ENCODE measurements at regions not wholly inside any gene's neighbourhood (a gene's known extent, or its start where the extent isn't known, plus 50 kb on each side); places are given as distances from the start of the nearest gene placed in this dataset.

DNA sequence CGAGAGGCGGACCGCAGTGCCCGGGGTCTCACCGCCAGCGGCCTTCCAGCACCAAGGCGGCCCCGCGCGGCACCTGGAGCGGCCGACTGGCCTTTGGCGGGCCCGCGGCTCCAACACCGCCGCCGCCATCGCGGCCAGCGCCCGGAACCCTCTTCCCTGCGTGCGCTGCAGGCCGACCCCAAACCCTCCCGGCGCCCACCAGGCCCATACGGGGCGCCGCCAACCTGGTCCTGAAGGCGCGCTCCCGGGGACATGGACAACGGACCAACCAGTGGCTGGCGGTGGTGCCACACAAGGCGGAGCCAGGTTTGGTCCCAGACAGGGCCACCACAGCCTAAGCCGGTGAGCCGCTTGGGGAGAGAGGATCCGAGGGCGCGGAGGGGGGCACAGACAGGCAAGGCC lies 1514.8 kb upstream of the DEFB115 start:
- Histone ChIP-seq H4K91ac (ENCODE audit: insufficient read length, low read depth, low read length) (no peak overlapping the region), H2BK120ac (ENCODE audit: low read depth, low read length, poor library complexity, severe bottlenecking) (no peak overlapping the region), H3K27me3 (ENCODE audit: insufficient read depth, low read length) (no peaks in the 10 kb centered on the region), H3K56ac (ENCODE audit: insufficient read length, low read depth, low read length) (no peak overlapping the region), H2BK5ac (ENCODE audit: insufficient read length, low read length) (no peak overlapping the region), H2AK5ac (ENCODE audit: insufficient read length, low read length) (no peak overlapping the region), H4K5ac (ENCODE audit: insufficient read length, low read depth, low read length) (no peak overlapping the region), H3K4me1 (ENCODE audit: insufficient read depth, low read length) (no peaks in the 10 kb centered on the region), H2BK12ac (ENCODE audit: insufficient read length, low read depth, low read length) (no peak overlapping the region), H3T11ph (ENCODE audit: low read length) (no peak overlapping the region), H3K23me2 (ENCODE audit: insufficient read length, low read depth, low read length, poor library complexity, severe bottlenecking) (no peaks in the 10 kb centered on the region), H2BK15ac (ENCODE audit: low read depth, low read length) (no peak overlapping the region), H3K27ac (ENCODE audit: insufficient read length, low read depth, low read length) (no peak overlapping the region), H2BK20ac (ENCODE audit: low read depth, low read length, poor library complexity, severe bottlenecking) (no peak overlapping the region), H4K20me1 (ENCODE audit: control insufficient read depth, insufficient read depth, insufficient read length) (no peaks in the 10 kb centered on the region), H3K79me1 (ENCODE audit: insufficient read depth, low read depth, low read length, poor library complexity, severe bottlenecking) (no peaks in the 10 kb centered on the region), H3K9ac (ENCODE audit: extremely low read depth, insufficient read length, low read length) (no peak overlapping the region), H3K14ac (ENCODE audit: insufficient read depth, low read length) (no peak overlapping the region), H3K9me3 (ENCODE audit: control insufficient read depth, low read depth, low read length) (peaks cover 28% of the 10 kb centered on the region), H4K8ac (replicated peaks; ENCODE audit: insufficient read length, low read depth, low read length) (no peak overlapping the region), H2AFZ (ENCODE audit: low read length) (no peak overlapping the region), H3K4me2 (ENCODE audit: insufficient read depth, insufficient read length, low read length) (no peak overlapping the region), H3K18ac (ENCODE audit: insufficient read length, low read depth, low read length) (no peak overlapping the region), H3K79me2 (ENCODE audit: insufficient read depth, low read length) (no peaks in the 10 kb centered on the region), H3K23ac (ENCODE audit: insufficient read length, low read depth, low read length) (no peak overlapping the region), H3K4ac (ENCODE audit: low read depth, low read length) (no peak overlapping the region)
- no CpG with 5 or more reads among the region's 41 CpGs for WGBS (ENCODE audit: extremely low coverage, insufficient read length, low lambda C conversion rate)
- Mint-ChIP-seq H3K27me3 (ENCODE audit: low read depth) (peaks cover 4% of the 10 kb centered on the region; the same call in 1 of the 2 replicates), H3K27ac (no peak overlapping the region), H3K9me3 (peaks cover 77 to 96% of the 10 kb centered on the region in 2 experiments), H3K4me3 (no peak overlapping the region), H3K36me3 (ENCODE audit: insufficient read depth in 1 of 3, low read depth in 3 of 3) (peaks cover 7 to 15% (median 12%) of the 10 kb centered on the region in 3 experiments; a peak in 6 of 7 replicates), H3K4me1 (no peaks in the 10 kb centered on the region)
- TF ChIP-seq, protein P1, sequence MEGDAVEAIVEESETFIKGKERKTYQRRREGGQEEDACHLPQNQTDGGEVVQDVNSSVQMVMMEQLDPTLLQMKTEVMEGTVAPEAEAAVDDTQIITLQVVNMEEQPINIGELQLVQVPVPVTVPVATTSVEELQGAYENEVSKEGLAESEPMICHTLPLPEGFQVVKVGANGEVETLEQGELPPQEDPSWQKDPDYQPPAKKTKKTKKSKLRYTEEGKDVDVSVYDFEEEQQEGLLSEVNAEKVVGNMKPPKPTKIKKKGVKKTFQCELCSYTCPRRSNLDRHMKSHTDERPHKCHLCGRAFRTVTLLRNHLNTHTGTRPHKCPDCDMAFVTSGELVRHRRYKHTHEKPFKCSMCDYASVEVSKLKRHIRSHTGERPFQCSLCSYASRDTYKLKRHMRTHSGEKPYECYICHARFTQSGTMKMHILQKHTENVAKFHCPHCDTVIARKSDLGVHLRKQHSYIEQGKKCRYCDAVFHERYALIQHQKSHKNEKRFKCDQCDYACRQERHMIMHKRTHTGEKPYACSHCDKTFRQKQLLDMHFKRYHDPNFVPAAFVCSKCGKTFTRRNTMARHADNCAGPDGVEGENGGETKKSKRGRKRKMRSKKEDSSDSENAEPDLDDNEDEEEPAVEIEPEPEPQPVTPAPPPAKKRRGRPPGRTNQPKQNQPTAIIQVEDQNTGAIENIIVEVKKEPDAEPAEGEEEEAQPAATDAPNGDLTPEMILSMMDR (conservative IDR thresholded peaks at IDR 0.05), result no peak
- no peak for DNase-seq

All from H9 (cell line).